GM12865 (cell line): ENCODE measurements at regions not wholly inside any gene's neighbourhood (a gene's known extent, or its start where the extent isn't known, plus 50 kb on each side); places are given as distances from the start of the nearest gene placed in this dataset.
A peak's percentile ranks its signal among the peaks of the same experiment; 100 is the strongest.

Experiments
- DNase-seq: peaks from one replicate; pipeline ENCODE4 v3.0.0; 2010; ENCODE audit warnings: low read depth
- H3K4me3 ChIP-seq: 2 replicates; pipeline ENCODE4 v1.5.1; 2011; ENCODE audit warnings: mild to moderate bottlenecking, low read depth, low read length, control low read depth
- CTCF ChIP-seq: IDR thresholded peaks from 2 replicates; pipeline ENCODE4 v1.5.1; 2011; ENCODE audit warnings: low read length, control low read depth, low read depth, inconsistent platforms; ENCODE audit not compliant: insufficient read depth; ENCODE audit errors: missing control alignments

DNA sequence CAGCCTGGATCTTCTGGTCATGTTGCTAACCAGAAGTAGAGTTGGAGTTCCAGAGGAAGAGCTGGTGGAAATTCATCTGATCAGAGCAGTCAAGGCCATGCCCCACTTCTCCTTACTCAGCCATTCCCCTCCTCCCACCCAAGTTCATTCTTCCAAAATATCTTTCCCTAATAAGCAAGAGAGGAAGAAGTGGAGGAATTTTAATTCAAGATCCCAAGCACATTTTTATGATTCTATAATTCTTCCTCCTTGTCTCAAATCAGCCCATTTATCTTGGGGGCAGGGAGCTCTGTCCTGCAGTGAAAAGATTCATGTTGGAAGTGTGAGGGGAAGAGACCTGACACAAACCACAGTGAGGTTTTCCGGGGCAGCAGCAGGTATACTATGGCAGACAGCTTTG is 85.0 kb upstream of the GALNT15 start:
- H3K4me3 ChIP-seq = no peak overlapping the region

DNA sequence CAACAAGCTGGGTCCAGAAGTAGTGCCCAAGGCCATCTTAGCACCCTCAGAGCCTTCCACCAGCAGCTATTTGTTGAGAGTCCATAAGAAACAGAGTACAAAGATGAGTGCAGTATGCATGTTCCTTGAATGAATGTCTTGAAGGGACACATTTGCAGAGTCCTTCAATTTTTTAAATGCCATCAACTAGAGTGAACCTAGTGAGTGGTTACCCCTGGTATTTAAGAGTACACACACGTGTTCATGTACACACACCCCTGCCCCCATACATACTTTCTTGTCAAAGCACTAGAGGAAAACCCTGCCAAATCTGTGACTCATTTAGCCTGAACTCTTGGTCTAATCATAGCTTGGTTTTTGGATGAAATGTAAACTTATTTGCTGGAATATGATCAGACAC is 84.5 kb upstream of the GALNT15 start:
- DNase-seq = no peak
- H3K4me3 ChIP-seq = no peak overlapping the region
- TF ChIP-seq CTCF = no peak

More for the DNA sequence above, 85.0 kb upstream of the GALNT15 start:
- DNase-seq = no peak
- no peak for TF ChIP-seq CTCF

DNA sequence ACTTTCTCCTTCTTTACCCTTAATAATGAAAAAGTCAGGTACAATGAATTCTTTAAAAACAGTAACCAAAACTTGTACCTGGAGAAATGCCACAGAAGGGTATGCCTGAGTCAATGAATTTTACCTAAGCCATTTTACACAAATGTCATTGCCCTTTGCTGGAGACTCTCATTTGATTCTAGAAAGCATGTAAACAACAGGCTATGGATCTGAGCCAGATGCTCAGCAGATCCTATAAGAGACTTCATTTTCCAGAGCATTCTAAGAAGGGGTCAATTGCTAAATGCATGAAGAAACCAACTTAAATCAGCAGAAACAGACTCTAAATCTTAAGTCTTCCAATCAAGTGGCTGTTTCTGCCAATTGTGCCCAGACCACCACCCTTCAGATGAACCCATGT is 83.8 kb upstream of the GALNT15 start:
- H3K4me3 ChIP-seq = no peak overlapping the region
- no peak for DNase-seq
- no peak for TF ChIP-seq CTCF

GRCh38 chr3:16092923-16093322 is 81.6 kb upstream of the GALNT15 start:
- H3K4me3 ChIP-seq = no peak overlapping the region
- no peak for DNase-seq
- TF ChIP-seq CTCF = no peak

DNA sequence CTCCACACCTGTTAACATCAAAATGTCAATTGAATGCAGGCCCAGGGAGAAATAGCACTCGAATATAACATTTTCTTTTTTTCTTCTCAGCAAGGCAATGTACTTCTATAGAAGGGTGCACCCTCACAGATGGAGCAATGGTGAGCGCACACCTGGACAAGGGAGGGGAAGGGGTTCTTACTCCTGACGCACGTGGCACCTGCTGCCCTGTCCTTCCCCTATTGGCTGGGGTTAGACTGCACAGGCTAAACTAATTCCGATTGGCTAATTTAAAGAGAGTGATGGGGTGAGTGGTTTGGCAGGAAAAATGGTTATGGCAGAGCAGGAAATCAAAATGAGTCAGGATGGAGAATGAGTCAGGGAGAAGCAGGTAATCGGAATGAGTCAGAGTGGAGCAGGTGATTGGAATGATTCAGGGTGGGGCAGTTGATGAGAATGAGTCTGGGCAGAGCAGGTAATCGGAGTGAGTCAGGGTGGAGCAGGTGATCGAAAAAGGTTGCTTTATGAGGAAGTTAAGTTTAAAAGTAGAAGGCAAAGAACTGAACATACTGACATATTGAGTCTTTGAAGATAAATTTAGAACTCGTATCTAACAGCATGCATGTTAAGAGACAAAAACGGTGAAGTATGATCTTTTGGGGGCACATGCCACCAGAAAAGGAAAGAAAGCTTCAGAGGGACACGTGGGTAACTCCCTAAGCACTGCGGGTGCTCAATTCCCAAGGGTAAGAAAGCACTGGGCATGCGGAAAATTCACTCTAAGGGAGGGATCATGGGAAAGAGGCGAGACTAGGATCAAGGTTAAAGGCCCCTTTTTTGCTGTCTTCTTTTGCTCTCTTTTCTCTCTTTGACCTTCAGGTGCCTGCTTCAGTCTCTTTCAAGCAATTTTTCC is 72.9 kb upstream of the GALNT15 start:
- TF ChIP-seq CTCF = no peak
- peak; percentile 3 for DNase-seq
- H3K4me3 ChIP-seq = no peak overlapping the region

DNA sequence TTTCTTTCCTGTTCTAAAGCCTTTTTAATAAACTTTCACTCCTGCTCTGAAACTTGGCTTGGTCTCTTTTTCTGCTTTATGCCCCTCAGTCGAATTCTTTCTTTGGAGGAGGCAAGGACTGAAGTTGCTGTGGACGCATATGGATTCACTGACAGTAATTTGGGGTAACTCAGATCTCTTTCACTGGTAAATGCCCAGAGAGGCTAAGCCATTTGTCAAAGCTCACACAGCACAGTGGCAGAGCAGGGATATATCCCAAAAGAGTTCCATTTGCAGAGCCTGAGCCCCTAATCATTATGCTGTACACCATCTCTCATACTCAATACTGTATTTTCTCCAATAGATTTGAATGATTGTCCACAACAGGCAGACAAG is 72.3 kb upstream of the GALNT15 start:
- H3K4me3 ChIP-seq = no peak overlapping the region
- no peak for DNase-seq
- no peak for TF ChIP-seq CTCF

DNA sequence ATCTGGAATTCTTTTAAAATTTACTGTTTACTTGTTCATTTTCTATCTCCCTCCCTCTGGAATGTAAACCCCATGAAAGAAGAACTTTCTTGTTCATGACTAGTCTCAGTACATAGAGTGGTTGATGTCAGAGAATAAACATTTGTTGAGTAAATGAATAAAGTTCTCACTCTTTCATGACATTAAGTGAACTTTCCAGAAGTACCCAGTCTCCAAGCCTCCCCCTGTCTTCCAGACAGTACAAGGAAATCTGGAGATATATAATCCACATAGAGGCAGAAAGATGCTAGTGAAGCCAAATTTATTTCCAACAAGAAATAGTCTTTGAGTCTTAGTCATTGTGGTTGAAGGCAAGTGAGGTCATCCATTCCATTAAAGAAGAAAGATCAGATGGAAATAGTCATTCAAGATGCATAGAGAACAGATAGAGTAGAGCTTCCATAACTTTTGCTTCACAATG is 71.5 kb upstream of the GALNT15 start:
- H3K4me3 ChIP-seq = no peak overlapping the region
- TF ChIP-seq CTCF = no peak
- DNase-seq = no peak
